T-helper 1 cell treated with Interleukin-12 subunit alpha and Interleukin-12 subunit beta and Interleukin-4 antibody, amounts not matched to agents 30 ng/mL and 1 ng/mL, for 36 hours (primary cell): ENCODE measurements at regions not wholly inside any gene's neighbourhood (a gene's known extent, or its start where the extent isn't known, plus 50 kb on each side); places are given as distances from the start of the nearest gene placed in this dataset.
"Not testable (repeated sequence)": the region's sequence is repeated elsewhere in the genome, so short reads cannot be mapped to it uniquely, and the experiment has no call there.

Experiments
- intact Hi-C: fragments of 100-400 bp; cut with micrococcal nuclease; formaldehyde crosslinking; loops from one replicate; pipeline ENCODE4 v1.15.1; 2024

- intact Hi-C loops: no loop called here
Observed at GRCh38 chr6:88458662-88459061, 292.5 kb upstream of the CNR1 start.

- intact Hi-C loops: no loop called here
Observed at GRCh38 chr6:88456221-88456859, 290.2 kb upstream of the CNR1 start.

- intact Hi-C loops: no loop called here
Observed at GRCh38 chr6:88455317-88455716, 289.2 kb upstream of the CNR1 start.

- intact Hi-C loops: no loop called here
Observed at GRCh38 chr6:88454658-88455057, 288.5 kb upstream of the CNR1 start.

- intact Hi-C loops: no loop called here
Observed at GRCh38 chr6:88449770-88450169, 283.6 kb upstream of the CNR1 start.

- intact Hi-C loops: no loop called here
Observed at GRCh38 chr6:88445188-88445965, 279.2 kb upstream of the CNR1 start.

- intact Hi-C loops: no loop called here
Observed at GRCh38 chr6:88443554-88443953, 277.4 kb upstream of the CNR1 start.

- intact Hi-C loops: no loop called here
Observed at GRCh38 chr6:88442737-88443136, 276.6 kb upstream of the CNR1 start.

GRCh38 chr6:88441346-88441745 is 275.2 kb upstream of the CNR1 start:
- intact Hi-C loops: no loop called here

GRCh38 chr6:88428068-88428467 is 261.9 kb upstream of the CNR1 start:
- intact Hi-C loops: no loop called here

- intact Hi-C loops: no loop called here
Observed at GRCh38 chr6:88426005-88426404, 259.9 kb upstream of the CNR1 start.

- intact Hi-C loops: no loop called here
Observed at GRCh38 chr6:88422831-88423230, 256.7 kb upstream of the CNR1 start.

GRCh38 chr6:88420967-88421488 is 254.9 kb upstream of the CNR1 start:
- intact Hi-C loops: not testable (repeated sequence)

- intact Hi-C loops: not testable (repeated sequence)
Observed at GRCh38 chr6:88418921-88419810, 253.0 kb upstream of the CNR1 start.

- intact Hi-C loops: not testable (repeated sequence)
Observed at GRCh38 chr6:88417361-88417760, 251.2 kb upstream of the CNR1 start.

GRCh38 chr6:88413459-88413858 is 247.3 kb upstream of the CNR1 start:
- intact Hi-C loops: no loop called here

- intact Hi-C loops: not testable (repeated sequence)
Observed at GRCh38 chr6:88408355-88408754, 242.2 kb upstream of the CNR1 start.

- intact Hi-C loops: not testable (repeated sequence)
Observed at GRCh38 chr6:88406674-88407073, 240.5 kb upstream of the CNR1 start.

- intact Hi-C loops: no loop called here
Observed at GRCh38 chr6:88403486-88403885, 237.3 kb upstream of the CNR1 start.

GRCh38 chr6:88402909-88403308 is 236.8 kb upstream of the CNR1 start:
- intact Hi-C loops: no loop called here

- intact Hi-C loops: not testable (repeated sequence)
Observed at GRCh38 chr6:88390998-88391397, 224.9 kb upstream of the CNR1 start.

- intact Hi-C loops: no loop called here
Observed at GRCh38 chr6:88388589-88388988, 222.4 kb upstream of the CNR1 start.
